HG03521 (cell line): ENCODE measurements at regions not wholly inside any gene's neighbourhood (a gene's known extent, or its start where the extent isn't known, plus 50 kb on each side); places are given as distances from the start of the nearest gene placed in this dataset.

Source experiments
- ATAC-seq: cut with Tn5 transposase; IDR thresholded peaks from one replicate; pipeline ENCODE4 v1.9.1; 2021; ENCODE audit warnings: mild to moderate bottlenecking, moderate library complexity; ENCODE audit not compliant: unreplicated experiment

GRCh38 chr1:5812295-5812694 lies 179.9 kb downstream of the NPHP4 start:
- ATAC-seq = no peak

GRCh38 chr1:5811419-5811818 lies 180.8 kb downstream of the NPHP4 start:
- no peak for ATAC-seq

GRCh38 chr1:5810553-5811270 lies 181.5 kb downstream of the NPHP4 start:
- no peak for ATAC-seq

- ATAC-seq = no peak
Observed at GRCh38 chr1:5810131-5810530, 182.1 kb downstream of the NPHP4 start.

- ATAC-seq = no peak
Observed at GRCh38 chr1:5809207-5809788, 182.9 kb downstream of the NPHP4 start.

GRCh38 chr1:5803851-5804250 lies 188.4 kb downstream of the NPHP4 start:
- no peak for ATAC-seq

GRCh38 chr1:5802606-5803005 lies 189.6 kb downstream of the NPHP4 start:
- ATAC-seq = no peak

GRCh38 chr1:5798904-5799303 lies 193.3 kb downstream of the NPHP4 start:
- ATAC-seq = no peak

- ATAC-seq = no peak
Observed at GRCh38 chr1:5798151-5798730, 194.0 kb downstream of the NPHP4 start.

GRCh38 chr1:5796028-5796427 lies 196.2 kb downstream of the NPHP4 start:
- no peak for ATAC-seq

GRCh38 chr1:5794279-5794678 lies 197.9 kb downstream of the NPHP4 start:
- ATAC-seq = no peak

- no peak for ATAC-seq
Observed at GRCh38 chr1:5793516-5793915, 198.7 kb downstream of the NPHP4 start.

- ATAC-seq = no peak
Observed at GRCh38 chr1:5781079-5781478, 211.1 kb downstream of the NPHP4 start.

GRCh38 chr1:5780324-5780716 lies 211.9 kb downstream of the NPHP4 start:
- no peak for ATAC-seq

- ATAC-seq = no peak
Observed at GRCh38 chr1:5779608-5780323, 212.5 kb downstream of the NPHP4 start.

- no peak for ATAC-seq
Observed at GRCh38 chr1:5776035-5776550, 216.1 kb downstream of the NPHP4 start.

- no peak for ATAC-seq
Observed at GRCh38 chr1:5774019-5774418, 218.2 kb downstream of the NPHP4 start.

- ATAC-seq = no peak
Observed at GRCh38 chr1:5771788-5772187, 220.4 kb downstream of the NPHP4 start.

GRCh38 chr1:5770981-5771765 lies 221.1 kb downstream of the NPHP4 start:
- no peak for ATAC-seq

GRCh38 chr1:5769760-5770159 lies 222.5 kb downstream of the NPHP4 start:
- ATAC-seq = no peak

GRCh38 chr1:5769146-5769545 lies 223.1 kb downstream of the NPHP4 start:
- ATAC-seq = no peak
